Mucosa of descending colon (tissue), 3 donors: ENCODE measurements at regions not wholly inside any gene's neighbourhood (a gene's known extent, or its start where the extent isn't known, plus 50 kb on each side); places are given as distances from the start of the nearest gene placed in this dataset.
"Not testable (repeated sequence)": the region's sequence is repeated elsewhere in the genome, so short reads cannot be mapped to it uniquely, and the experiment has no call there.

Source experiments
- ATAC-seq: fragments of 200-7000 bp; cut with Tn5 transposase; one replicate; pipeline ENCODE4 v1.9.1; 2020; ENCODE audit warnings: mild to moderate bottlenecking, moderate library complexity
- DNase-seq, 3 donors: peaks; one replicate each; pipeline ENCODE4 v3.0.0-alpha.2; 2020
- H3K36me3 ChIP-seq: fragments of 200-600 bp; one replicate; pipeline ENCODE4 v1.8.0; 2021; ENCODE audit warnings: low read depth, mild to moderate bottlenecking
- H3K4me1 ChIP-seq: fragments of 200-600 bp; one replicate; pipeline ENCODE4 v1.8.0; 2021; ENCODE audit warnings: low read depth, mild to moderate bottlenecking
- H3K4me3 ChIP-seq: fragments of 200-600 bp; one replicate; pipeline ENCODE4 v1.8.0; 2021; ENCODE audit warnings: mild to moderate bottlenecking
- H3K9me3 ChIP-seq: fragments of 200-600 bp; one replicate; pipeline ENCODE4 v1.8.0; 2021; ENCODE audit warnings: mild to moderate bottlenecking
- intact Hi-C, 2 donors: fragments of 100-400 bp; cut with DNase I in 1 of 2; cut with micrococcal nuclease in 1 of 2; formaldehyde crosslinking; loops; one replicate each; pipeline versions ENCODE4 v1.11.0 to v1.11.1; 2022; cut with DNase I, micrococcal nuclease
- TF ChIP-seq, protein P1 (sequence below): fragments of 200-600 bp; IDR thresholded peaks from one replicate; pipeline ENCODE4 v1.8.0; 2022; ENCODE audit warnings: antibody characterized with exemption, mild to moderate bottlenecking
- donor health status: DM: no; HTN: no; CAD: no; lungs with moderate emphysema.
- donor health status: DM: no; HTN: no; CAD: no.
- donor health status: DM: no; HTN: yes; CAD: no.

DNA sequence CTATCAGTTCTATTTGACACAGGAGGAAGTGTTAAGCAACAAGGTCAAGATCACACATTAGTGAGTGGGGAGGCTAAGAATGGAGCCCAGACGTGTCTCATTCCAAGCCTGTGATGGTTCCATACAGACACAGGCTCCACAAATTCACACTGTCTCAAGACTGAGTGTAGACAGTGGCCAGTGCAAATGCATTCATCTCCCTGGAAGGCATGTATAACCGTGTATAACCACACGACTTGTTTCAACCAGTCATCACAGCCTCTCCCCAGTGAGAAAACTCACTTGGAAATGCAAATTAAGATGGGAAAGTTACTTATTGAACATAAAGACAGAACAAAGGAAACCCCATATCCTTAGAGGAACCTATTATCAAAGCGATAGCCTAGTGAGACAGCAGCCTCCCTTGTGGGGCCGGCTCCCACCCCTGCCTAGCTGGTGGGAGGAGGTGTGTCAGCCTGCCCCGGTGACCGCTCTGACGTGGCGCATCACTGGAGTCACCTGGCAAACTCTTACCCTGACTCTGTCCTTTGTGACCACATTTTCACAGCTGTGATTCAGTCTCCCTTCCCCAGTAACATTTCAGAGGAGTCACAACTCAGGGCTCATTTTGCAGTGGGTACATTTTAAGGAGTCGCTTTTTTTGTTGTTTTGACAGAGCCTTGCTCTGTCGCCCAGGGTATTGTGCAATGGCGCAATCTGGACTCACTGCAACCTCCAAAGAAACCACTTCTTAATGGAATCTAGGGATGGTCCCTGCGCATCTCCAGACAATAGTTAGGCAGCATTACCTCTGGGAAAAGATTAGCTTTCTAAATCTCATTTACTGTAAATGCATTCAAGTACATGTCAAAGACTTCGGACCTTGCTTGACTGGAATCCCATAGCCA is 126.6 kb upstream of the PARD3 start:
- intact Hi-C loops: no loop called here
- DNase-seq (no peak), ATAC-seq (no peak)
- no peaks in the 10 kb centered on the region for H3K9me3 ChIP-seq
- no peaks in the 10 kb centered on the region for H3K36me3 ChIP-seq
- no peaks in the 10 kb centered on the region for H3K4me1 ChIP-seq
- TF ChIP-seq, protein P1, sequence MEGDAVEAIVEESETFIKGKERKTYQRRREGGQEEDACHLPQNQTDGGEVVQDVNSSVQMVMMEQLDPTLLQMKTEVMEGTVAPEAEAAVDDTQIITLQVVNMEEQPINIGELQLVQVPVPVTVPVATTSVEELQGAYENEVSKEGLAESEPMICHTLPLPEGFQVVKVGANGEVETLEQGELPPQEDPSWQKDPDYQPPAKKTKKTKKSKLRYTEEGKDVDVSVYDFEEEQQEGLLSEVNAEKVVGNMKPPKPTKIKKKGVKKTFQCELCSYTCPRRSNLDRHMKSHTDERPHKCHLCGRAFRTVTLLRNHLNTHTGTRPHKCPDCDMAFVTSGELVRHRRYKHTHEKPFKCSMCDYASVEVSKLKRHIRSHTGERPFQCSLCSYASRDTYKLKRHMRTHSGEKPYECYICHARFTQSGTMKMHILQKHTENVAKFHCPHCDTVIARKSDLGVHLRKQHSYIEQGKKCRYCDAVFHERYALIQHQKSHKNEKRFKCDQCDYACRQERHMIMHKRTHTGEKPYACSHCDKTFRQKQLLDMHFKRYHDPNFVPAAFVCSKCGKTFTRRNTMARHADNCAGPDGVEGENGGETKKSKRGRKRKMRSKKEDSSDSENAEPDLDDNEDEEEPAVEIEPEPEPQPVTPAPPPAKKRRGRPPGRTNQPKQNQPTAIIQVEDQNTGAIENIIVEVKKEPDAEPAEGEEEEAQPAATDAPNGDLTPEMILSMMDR: no peak
- H3K4me3 ChIP-seq: no peak overlapping the region

DNA sequence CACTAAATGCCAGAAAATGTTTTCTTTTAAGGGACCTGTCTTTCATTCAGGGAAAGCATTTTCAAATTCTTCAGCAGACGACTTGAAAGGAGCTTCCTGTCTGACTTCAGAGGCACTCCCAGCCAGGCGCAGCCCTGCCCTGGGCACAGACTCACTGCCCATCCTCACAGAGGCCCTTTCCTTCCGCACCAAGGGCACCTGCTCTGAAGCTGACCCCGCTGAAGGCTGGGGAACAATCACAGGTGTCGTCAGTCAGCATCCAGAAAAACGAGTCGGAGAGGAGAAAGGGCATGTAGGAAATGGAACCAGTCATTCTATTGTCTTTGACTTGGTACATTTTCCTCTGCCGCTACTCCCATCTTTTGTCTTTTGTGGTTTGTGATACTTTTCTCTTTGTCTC is 125.3 kb upstream of the PARD3 start:
- no peak for ATAC-seq
- Histone ChIP-seq H3K36me3 (no peaks in the 10 kb centered on the region), H3K9me3 (no peaks in the 10 kb centered on the region), H3K4me1 (no peaks in the 10 kb centered on the region), H3K4me3 (no peak overlapping the region)
- DNase-seq: no peak
- TF ChIP-seq, protein P1: no peak
- intact Hi-C loops: no loop called here

DNA sequence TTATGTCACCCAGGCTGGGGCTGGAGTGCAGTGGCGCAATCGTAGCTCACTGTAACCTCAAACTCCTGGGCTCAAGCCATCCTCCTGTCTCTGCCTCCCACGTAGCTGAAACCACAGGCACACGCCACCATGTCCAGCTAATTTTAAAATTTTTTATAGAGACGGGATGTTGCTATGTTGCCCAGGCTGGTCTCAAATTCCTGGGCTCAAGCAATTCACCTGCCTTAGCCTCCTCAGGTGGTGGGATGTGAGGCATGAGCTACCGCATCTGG is 123.2 kb upstream of the PARD3 start:
- no peak overlapping the region for H3K4me3 ChIP-seq
- intact Hi-C loops: no loop called here
- TF ChIP-seq, protein P1: no peak
- no peak for ATAC-seq
- DNase-seq: no peak
- no peaks in the 10 kb centered on the region for H3K4me1 ChIP-seq
- H3K36me3 ChIP-seq: no peaks in the 10 kb centered on the region
- no peaks in the 10 kb centered on the region for H3K9me3 ChIP-seq

DNA sequence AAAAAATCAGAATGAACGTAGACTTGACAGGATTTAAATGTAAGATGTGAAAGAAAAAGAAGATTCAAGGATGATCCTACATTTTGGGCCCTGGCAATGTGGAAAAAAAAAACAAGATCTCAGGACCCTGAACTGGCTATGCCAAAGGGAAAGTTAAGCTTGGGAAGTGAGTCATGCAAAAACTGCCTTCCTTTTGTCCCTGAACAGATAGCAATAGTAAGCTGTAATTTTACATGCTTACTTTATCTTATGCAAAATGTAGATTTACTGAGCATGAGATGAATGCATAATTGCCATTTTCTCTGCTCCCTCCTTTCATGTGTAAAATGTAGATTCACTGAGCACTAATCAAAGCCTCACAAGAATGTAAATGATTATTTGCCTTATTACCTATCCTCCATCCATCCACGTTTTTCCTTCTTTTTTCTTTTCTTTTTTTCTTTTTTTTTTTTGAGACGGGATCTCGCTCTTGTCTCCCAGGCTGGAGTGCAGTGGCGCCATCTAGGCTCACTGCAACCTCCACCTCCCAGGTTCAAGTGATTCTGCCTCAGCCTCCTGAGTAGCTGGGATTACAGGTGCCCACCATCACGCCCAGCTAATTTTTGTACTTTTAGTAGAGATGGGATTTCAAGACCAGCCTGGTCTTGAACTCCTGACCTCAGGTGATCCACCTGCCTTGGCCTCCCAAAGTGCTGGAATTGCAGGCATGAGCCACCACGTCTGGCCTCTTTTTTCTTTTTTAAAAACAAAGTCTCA is 122.7 kb upstream of the PARD3 start:
- H3K36me3 ChIP-seq, H3K9me3 ChIP-seq, ATAC-seq, H3K4me3 ChIP-seq, intact Hi-C loops, H3K4me1 ChIP-seq: not testable (repeated sequence)
- DNase-seq: peak in 2 of 3 donors; percentile 31 to 47

DNA sequence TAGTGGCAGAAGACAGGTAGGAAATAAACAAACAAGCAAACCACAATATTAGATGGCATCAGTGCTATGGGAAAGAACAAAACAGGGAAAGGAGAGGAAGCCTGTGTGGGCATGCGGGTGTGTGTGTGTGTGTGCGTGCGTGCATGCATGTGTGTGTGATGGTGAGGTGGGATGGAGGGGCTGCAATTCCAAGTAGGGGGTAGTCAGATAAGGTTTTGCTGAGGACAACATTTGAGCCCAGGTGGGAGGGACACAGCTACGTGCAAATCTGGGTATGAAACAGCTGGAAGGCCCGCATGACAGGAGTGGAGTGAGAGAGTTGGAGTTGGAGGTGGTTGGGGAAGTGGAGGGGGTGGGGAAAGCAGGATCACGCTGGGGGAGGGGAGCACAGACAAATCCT is 121.0 kb upstream of the PARD3 start:
- DNase-seq: no peak
- Histone ChIP-seq H3K36me3 (no peaks in the 10 kb centered on the region), H3K4me3 (no peak overlapping the region), H3K9me3 (no peaks in the 10 kb centered on the region), H3K4me1 (no peaks in the 10 kb centered on the region)
- intact Hi-C loops: no loop called here
- no peak for ATAC-seq
- TF ChIP-seq, protein P1: no peak

DNA sequence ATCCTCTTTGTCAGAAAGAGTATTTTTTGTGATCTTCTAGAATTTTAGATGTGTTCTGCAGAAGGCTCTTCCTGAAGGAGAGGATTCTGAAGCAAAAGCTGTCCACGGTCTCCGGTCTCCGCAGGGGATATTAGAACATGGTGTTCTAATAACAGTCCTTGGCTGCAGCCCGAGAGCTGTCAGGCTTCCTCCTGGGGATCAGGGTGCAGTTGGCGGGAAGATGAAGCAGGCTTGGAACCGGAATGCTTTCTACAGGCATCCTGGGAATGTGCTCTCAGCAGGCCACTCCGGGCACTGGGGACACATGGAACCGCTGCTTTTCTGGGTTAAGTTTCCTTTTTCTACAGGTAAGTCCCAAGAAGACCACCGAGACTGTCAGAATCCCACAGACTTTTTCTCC is 118.6 kb upstream of the PARD3 start:
- H3K36me3 ChIP-seq: no peaks in the 10 kb centered on the region
- DNase-seq: peak in 1 of 3 donors; percentile 4
- ATAC-seq: no peak
- no peak overlapping the region for H3K4me3 ChIP-seq
- no peaks in the 10 kb centered on the region for H3K9me3 ChIP-seq
- TF ChIP-seq, protein P1: no peak
- no peaks in the 10 kb centered on the region for H3K4me1 ChIP-seq
- intact Hi-C loops: no loop called here
